Mesenchymal stem cell (in vitro differentiated cells and primary cell): ENCODE measurements at regions not wholly inside any gene's neighbourhood (a gene's known extent, or its start where the extent isn't known, plus 50 kb on each side); places are given as distances from the start of the nearest gene placed in this dataset.

Source experiments
- DNase-seq: peaks from one replicate; pipeline ENCODE4 v3.0.0-alpha.2; 2013
- H2AFZ ChIP-seq: one replicate; pipeline ENCODE4 v1.6.1; 2013; ENCODE audit warnings: low read depth, mild to moderate bottlenecking, control low read depth, inconsistent platforms, low read length, moderate library complexity
- H2AK5ac ChIP-seq: 2 replicates; pipeline ENCODE4 v1.6.1; 2013; ENCODE audit warnings: low read length, moderate library complexity, mild to moderate bottlenecking, inconsistent platforms; ENCODE audit not compliant: severe bottlenecking
- H2BK120ac ChIP-seq: one replicate; pipeline ENCODE4 v1.6.1; 2013; ENCODE audit warnings: low read depth, mild to moderate bottlenecking, inconsistent platforms, low read length, moderate library complexity
- H2BK12ac ChIP-seq, 2 experiments: one replicate each; pipeline ENCODE4 v1.6.1; 2013; ENCODE audit warnings: inconsistent platforms in 2 of 2, low read length in 2 of 2, mild to moderate bottlenecking in 2 of 2, moderate library complexity in 2 of 2, control low read depth in 1 of 2
- H2BK15ac ChIP-seq: one replicate; pipeline ENCODE4 v1.6.1; 2013; ENCODE audit warnings: mild to moderate bottlenecking, low read depth, inconsistent platforms; ENCODE audit not compliant: poor library complexity, severe bottlenecking
- H2BK5ac ChIP-seq: 2 replicates; pipeline ENCODE4 v1.6.1; 2013; ENCODE audit warnings: low read depth, mild to moderate bottlenecking, low read length, control low read depth, inconsistent platforms; ENCODE audit not compliant: poor library complexity, severe bottlenecking
- H3K14ac ChIP-seq, 2 experiments: one replicate each; pipeline ENCODE4 v1.6.1; 2013; ENCODE audit warnings: inconsistent platforms in 2 of 2, low read length in 2 of 2, control low read depth in 1 of 2, mild to moderate bottlenecking in 1 of 2, moderate library complexity in 1 of 2
- H3K18ac ChIP-seq, 2 experiments: one replicate each; pipeline ENCODE4 v1.6.1; 2013; ENCODE audit warnings: inconsistent platforms in 2 of 2, low read length in 2 of 2, control low read depth in 1 of 2, low read depth in 1 of 2, mild to moderate bottlenecking in 1 of 2
- H3K23ac ChIP-seq, 2 experiments: one replicate each; pipeline ENCODE4 v1.6.1; 2013; ENCODE audit warnings: inconsistent platforms in 2 of 2, low read length in 2 of 2, mild to moderate bottlenecking in 2 of 2, moderate library complexity in 2 of 2, control low read depth in 1 of 2
- H3K27ac ChIP-seq: 2 replicates; pipeline ENCODE4 v1.5.1; 2013; ENCODE audit warnings: mild to moderate bottlenecking, moderate library complexity, low read length, control low read depth, inconsistent platforms; ENCODE audit not compliant: poor library complexity, severe bottlenecking
- H3K27me3 ChIP-seq, 2 experiments: 2 replicates each; pipeline versions ENCODE4 v1.6.1 to v1.7.0; 2013; ENCODE audit warnings: low read length in 2 of 2, mild to moderate bottlenecking in 2 of 2, moderate library complexity in 2 of 2, control low read depth in 1 of 2, inconsistent platforms in 1 of 2; ENCODE audit not compliant: control insufficient read depth in 1 of 2, insufficient read depth in 1 of 2
- H3K36me3 ChIP-seq, 2 experiments: 2 replicates each; pipeline versions ENCODE4 v1.6.1 to v1.7.0; 2013; ENCODE audit warnings: low read length in 2 of 2, control low read depth in 1 of 2, inconsistent platforms in 1 of 2, low read depth in 1 of 2, mild to moderate bottlenecking in 1 of 2; ENCODE audit not compliant: insufficient read depth in 2 of 2, control insufficient read depth in 1 of 2
- H3K4ac ChIP-seq, 2 experiments: one replicate each; pipeline ENCODE4 v1.6.1; 2013; ENCODE audit warnings: inconsistent platforms in 2 of 2, low read length in 2 of 2, mild to moderate bottlenecking in 2 of 2, moderate library complexity in 2 of 2, control low read depth in 1 of 2, low read depth in 1 of 2
- H3K4me1 ChIP-seq: 2 replicates; pipeline ENCODE4 v1.6.1; 2013; ENCODE audit warnings: low read depth, low read length, control low read depth; ENCODE audit not compliant: control insufficient read depth, insufficient read depth
- H3K4me2 ChIP-seq: 2 replicates; pipeline ENCODE4 v1.6.1; 2013; ENCODE audit warnings: low read length, mild to moderate bottlenecking, inconsistent platforms; ENCODE audit not compliant: poor library complexity, severe bottlenecking
- H3K4me3 ChIP-seq, 2 experiments: 2 replicates each; pipeline versions ENCODE4 v1.5.1 to v1.7.0; 2013; ENCODE audit warnings: low read length in 2 of 2, mild to moderate bottlenecking in 2 of 2, control low read depth in 1 of 2, low read depth in 1 of 2; ENCODE audit not compliant: insufficient read depth in 1 of 2
- H3K79me1 ChIP-seq: replicated peaks from 2 replicates; pipeline ENCODE4 v1.6.1; 2013; ENCODE audit warnings: mild to moderate bottlenecking, control low read depth, low read length, inconsistent platforms; ENCODE audit not compliant: poor library complexity, severe bottlenecking
- H3K9ac ChIP-seq: 2 replicates; pipeline ENCODE4 v1.7.0; 2013; ENCODE audit warnings: mild to moderate bottlenecking, low read length, moderate library complexity
- H3K9me3 ChIP-seq: 2 replicates; pipeline ENCODE4 v1.7.0; 2013; ENCODE audit warnings: mild to moderate bottlenecking, low read length; ENCODE audit not compliant: control insufficient read depth
- H4K8ac ChIP-seq: one replicate; pipeline ENCODE4 v1.6.1; 2013; ENCODE audit warnings: inconsistent platforms, mild to moderate bottlenecking, low read length, moderate library complexity
- H4K91ac ChIP-seq: one replicate; pipeline ENCODE4 v1.6.1; 2013; ENCODE audit warnings: mild to moderate bottlenecking, low read length, inconsistent platforms
- WGBS: methylation state at CpG from one replicate; pipeline ENCODE4 v1.1.7; 2013; ENCODE audit warnings: mixed read lengths; 5-methylcytosine and 5-hydroxymethylcytosine counted together

GRCh38 chr12:85690146-85690545 lies 146.1 kb downstream of the RASSF9 start:
- Histone ChIP-seq H3K4me3 (no peak overlapping the region), H3K9me3 (no peaks in the 10 kb centered on the region), H3K18ac (no peak overlapping the region), H3K79me1 (no peaks in the 10 kb centered on the region), H2BK120ac (no peak overlapping the region), H3K14ac (no peak overlapping the region), H3K4ac (no peak overlapping the region), H3K9ac (no peak overlapping the region), H3K4me2 (no peak overlapping the region), H3K27me3 (no peaks in the 10 kb centered on the region), H3K23ac (no peak overlapping the region), H2BK12ac (no peak overlapping the region), H3K27ac (no peak overlapping the region), H4K91ac (no peak overlapping the region), H3K36me3 (no peaks in the 10 kb centered on the region), H2BK15ac (no peak overlapping the region), H2AK5ac (no peak overlapping the region), H3K4me1 (no peaks in the 10 kb centered on the region), H2AFZ (no peak overlapping the region), H4K8ac (no peak overlapping the region), H2BK5ac (no peak overlapping the region)
- no peak for DNase-seq
- 89% methylated on average over 3 of the region's 3 CpGs for WGBS

GRCh38 chr12:85693093-85693665 lies 143.0 kb downstream of the RASSF9 start:
- Histone ChIP-seq H3K4me1 (peaks cover 1% of the 10 kb centered on the region), H3K4me2 (no peak overlapping the region), H2AK5ac (no peak overlapping the region), H3K23ac (no peak overlapping the region), H4K8ac (no peak overlapping the region), H3K14ac (no peak overlapping the region), H2BK120ac (no peak overlapping the region), H3K9ac (no peak overlapping the region), H2BK5ac (no peak overlapping the region), H3K18ac (no peak overlapping the region), H3K79me1 (no peaks in the 10 kb centered on the region), H3K27ac (no peak overlapping the region), H3K9me3 (no peaks in the 10 kb centered on the region), H3K4ac (no peak overlapping the region), H3K27me3 (no peaks in the 10 kb centered on the region), H3K36me3 (no peaks in the 10 kb centered on the region), H2BK12ac (no peak overlapping the region), H4K91ac (no peak overlapping the region), H3K4me3 (no peak overlapping the region), H2AFZ (no peak overlapping the region), H2BK15ac (no peak overlapping the region)
- DNase-seq = no peak
- over 99% methylated on average over 3 of the region's 3 CpGs for WGBS

GRCh38 chr12:85695097-85695715 lies 141.0 kb downstream of the RASSF9 start:
- Histone ChIP-seq H3K9me3 (no peaks in the 10 kb centered on the region), H3K4me2 (no peak overlapping the region), H3K4ac (no peak overlapping the region), H2BK120ac (no peak overlapping the region), H4K8ac (no peak overlapping the region), H4K91ac (no peak overlapping the region), H2BK5ac (no peak overlapping the region), H3K79me1 (no peaks in the 10 kb centered on the region), H3K36me3 (no peaks in the 10 kb centered on the region), H2AK5ac (no peak overlapping the region), H3K9ac (no peak overlapping the region), H2BK12ac (no peak overlapping the region), H3K18ac (no peak overlapping the region), H3K27ac (no peak overlapping the region), H3K4me3 (no peak overlapping the region), H3K23ac (no peak overlapping the region), H2BK15ac (no peak overlapping the region), H3K4me1 (peaks cover 1% of the 10 kb centered on the region), H2AFZ (no peak overlapping the region), H3K27me3 (no peaks in the 10 kb centered on the region), H3K14ac (no peak overlapping the region)
- 96% methylated on average over 3 of the region's 4 CpGs for WGBS
- DNase-seq = no peak

GRCh38 chr12:85697003-85697402 lies 139.2 kb downstream of the RASSF9 start:
- Histone ChIP-seq H3K4me3 (no peak overlapping the region), H3K9me3 (no peaks in the 10 kb centered on the region), H4K91ac (no peak overlapping the region), H3K27ac (no peak overlapping the region), H3K36me3 (no peaks in the 10 kb centered on the region), H3K4me1 (peaks cover 1% of the 10 kb centered on the region), H3K4ac (no peak overlapping the region), H2BK120ac (no peak overlapping the region), H3K79me1 (no peaks in the 10 kb centered on the region), H4K8ac (no peak overlapping the region), H3K14ac (no peak overlapping the region), H3K4me2 (no peak overlapping the region), H2AK5ac (no peak overlapping the region), H3K23ac (no peak overlapping the region), H2AFZ (no peak overlapping the region), H2BK15ac (no peak overlapping the region), H3K27me3 (no peaks in the 10 kb centered on the region), H3K9ac (no peak overlapping the region), H2BK12ac (no peak overlapping the region), H2BK5ac (no peak overlapping the region), H3K18ac (no peak overlapping the region)
- 93% methylated on average over 2 of the region's 2 CpGs for WGBS
- DNase-seq = no peak
